Ectodermal cell (in vitro differentiated cells): ENCODE measurements at regions not wholly inside any gene's neighbourhood (a gene's known extent, or its start where the extent isn't known, plus 50 kb on each side); places are given as distances from the start of the nearest gene placed in this dataset.
"Not testable (repeated sequence)": the region's sequence is repeated elsewhere in the genome, so short reads cannot be mapped to it uniquely, and the experiment has no call there.

Source experiments
- H3K27ac ChIP-seq: 2 replicates; pipeline ENCODE4 v1.7.0; 2013; ENCODE audit warnings: mild to moderate bottlenecking, low read depth, low read length; ENCODE audit not compliant: insufficient read depth, poor library complexity, severe bottlenecking
- H3K27me3 ChIP-seq: 2 replicates; pipeline ENCODE4 v1.7.0; 2013; ENCODE audit warnings: mild to moderate bottlenecking, low read length; ENCODE audit not compliant: insufficient read depth, control insufficient read depth, poor library complexity, severe bottlenecking
- H3K36me3 ChIP-seq: one replicate; pipeline ENCODE4 v1.7.0; 2013; ENCODE audit warnings: low read length; ENCODE audit not compliant: control insufficient read depth, insufficient read depth
- H3K4me1 ChIP-seq: one replicate; pipeline ENCODE4 v1.7.0; 2013; ENCODE audit warnings: low read length; ENCODE audit not compliant: control insufficient read depth, insufficient read depth
- H3K4me3 ChIP-seq: 2 replicates; pipeline ENCODE4 v1.7.0; 2013; ENCODE audit warnings: low read depth, low read length, control low read depth; ENCODE audit not compliant: insufficient read depth
- H3K9me3 ChIP-seq: 2 replicates; pipeline ENCODE4 v1.7.0; 2013; ENCODE audit warnings: mild to moderate bottlenecking, low read length, moderate library complexity; ENCODE audit not compliant: control insufficient read depth
- WGBS, 2 experiments: methylation state at CpG; one replicate each; pipeline ENCODE4 v1.1.7; 2013; ENCODE audit warnings: missing lambda C conversion rate in 2 of 2; 5-methylcytosine and 5-hydroxymethylcytosine counted together

DNA sequence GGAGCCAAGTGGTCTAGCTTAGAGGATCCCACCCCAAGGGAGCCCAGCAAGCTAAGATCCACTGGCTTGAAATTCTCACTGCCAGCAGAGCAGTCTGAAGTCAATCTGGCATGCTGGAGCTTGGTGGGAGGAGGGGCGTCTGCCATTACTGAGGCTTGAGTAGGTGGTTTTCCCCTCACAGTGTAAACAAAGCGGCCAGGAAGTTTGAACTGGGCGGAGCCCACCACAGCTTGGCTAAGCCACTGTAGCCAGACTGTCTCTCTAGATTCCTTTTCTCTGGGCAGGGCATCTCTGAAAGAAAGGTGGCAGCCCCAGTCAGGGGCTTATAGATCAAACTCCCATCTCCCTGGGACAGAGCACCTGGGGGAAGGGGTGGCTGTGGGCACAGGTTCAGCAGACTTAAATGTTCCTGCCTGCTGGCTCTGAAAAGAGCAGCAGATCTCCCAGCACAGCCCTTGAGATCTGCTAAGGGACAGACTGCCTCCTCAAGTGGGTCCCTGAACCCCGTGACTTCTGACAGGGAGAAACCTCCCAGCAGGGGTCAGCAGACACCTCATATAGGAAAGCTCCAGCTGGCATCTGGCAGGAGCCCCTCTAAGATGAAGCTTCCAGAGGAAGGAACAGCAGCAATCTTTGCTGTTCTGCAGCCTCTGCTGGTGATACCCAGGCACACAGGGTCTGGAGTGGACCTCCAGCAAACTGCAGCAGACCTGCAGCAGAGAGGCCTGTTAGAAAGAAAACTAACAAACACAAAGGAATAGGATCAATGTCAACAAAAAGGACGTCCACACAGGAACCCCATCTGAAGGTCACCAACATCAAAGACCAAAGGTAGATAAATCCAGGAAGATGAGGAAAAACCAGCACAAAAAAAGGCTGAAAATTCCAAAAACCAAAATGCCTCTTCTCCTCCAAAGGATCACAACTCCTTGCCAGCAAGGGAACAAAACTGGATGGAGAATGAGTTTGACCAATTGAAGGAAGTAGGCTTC, 215.6 kb upstream of the TET2 start:
- WGBS, 2 experiments, result 72 to 74% methylated on average over 5 of the region's 5 CpGs
- not testable (repeated sequence) for H3K36me3 ChIP-seq, H3K4me1 ChIP-seq, H3K27me3 ChIP-seq, H3K9me3 ChIP-seq, H3K27ac ChIP-seq, H3K4me3 ChIP-seq

DNA sequence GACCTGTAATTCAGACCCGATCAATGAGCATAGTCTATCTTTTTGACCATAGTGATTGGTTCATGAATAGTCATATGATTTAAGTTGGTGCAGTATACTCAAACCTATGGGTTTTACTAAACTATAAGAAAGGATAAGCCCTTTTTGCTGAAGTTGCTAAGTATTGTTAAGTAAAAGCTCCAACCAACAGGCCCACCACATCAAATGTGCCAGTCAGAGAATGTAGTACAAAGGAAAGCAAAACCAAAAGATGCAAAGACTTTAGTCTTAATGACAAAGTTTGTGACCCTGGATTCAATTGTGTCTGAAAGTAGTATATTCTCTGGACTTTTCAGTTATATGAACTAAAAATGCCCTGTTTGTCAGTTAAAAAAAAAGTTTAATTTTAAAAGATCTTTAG, 208.1 kb upstream of the TET2 start:
- Histone ChIP-seq H3K36me3 (no peaks in the 10 kb centered on the region), H3K27me3 (no peaks in the 10 kb centered on the region), H3K9me3 (no peaks in the 10 kb centered on the region), H3K4me3 (no peak overlapping the region), H3K27ac (no peak overlapping the region), H3K4me1 (no peaks in the 10 kb centered on the region)
- WGBS, 2 experiments, result 91 to 100% methylated on average over 1 of the region's 1 CpG

DNA sequence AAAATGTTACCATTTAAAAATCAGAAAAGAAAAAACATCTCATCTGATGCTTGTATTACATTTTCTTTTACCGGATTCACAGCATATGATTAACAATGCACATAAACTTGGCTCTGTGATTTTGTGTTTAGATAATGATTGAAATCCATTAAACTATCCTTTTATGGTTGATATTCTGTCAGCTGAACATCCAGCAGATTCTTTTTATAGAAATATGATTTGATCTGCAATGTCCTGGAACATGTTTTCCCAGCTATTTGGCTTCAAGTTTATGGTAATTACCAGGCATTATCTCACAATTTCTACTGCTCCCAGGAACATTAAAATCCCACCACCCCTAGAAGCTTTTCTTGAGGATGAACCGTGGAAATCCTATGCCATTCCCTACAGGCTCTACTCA, 205.7 kb upstream of the TET2 start:
- no peak overlapping the region for H3K27ac ChIP-seq
- H3K9me3 ChIP-seq, result no peaks in the 10 kb centered on the region
- H3K27me3 ChIP-seq, result no peaks in the 10 kb centered on the region
- H3K4me1 ChIP-seq, result no peaks in the 10 kb centered on the region
- 92% methylated on average over 2 of the region's 2 CpGs; no CpG with 5 or more reads in 1 of the 2 experiments for WGBS, 2 experiments
- no peak overlapping the region for H3K4me3 ChIP-seq
- H3K36me3 ChIP-seq, result no peaks in the 10 kb centered on the region

DNA sequence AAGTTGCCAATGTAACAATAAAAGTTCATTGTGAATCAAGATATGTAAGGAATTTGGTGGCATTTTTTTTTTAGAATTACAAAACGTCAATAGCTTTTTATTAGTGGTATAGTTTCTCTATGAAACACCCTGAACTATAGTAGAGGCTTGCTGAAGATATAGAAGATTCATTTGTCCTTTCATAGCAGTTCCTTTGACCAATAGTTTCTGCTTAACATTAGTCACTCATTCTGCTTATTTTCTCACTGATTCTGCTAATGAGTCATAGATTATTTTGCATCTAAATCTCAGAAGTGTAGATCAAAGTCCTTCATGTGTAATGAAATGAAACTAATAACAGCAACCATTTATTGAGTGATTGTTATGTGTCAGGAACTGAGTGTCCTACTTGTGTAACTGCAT, 205.0 kb upstream of the TET2 start:
- H3K4me1 ChIP-seq, result no peaks in the 10 kb centered on the region
- no peak overlapping the region for H3K4me3 ChIP-seq
- H3K27ac ChIP-seq, result no peak overlapping the region
- WGBS, 2 experiments, result 76% methylated on average over 1 of the region's 1 CpG; no CpG with 5 or more reads in 1 of the 2 experiments
- H3K36me3 ChIP-seq, result no peaks in the 10 kb centered on the region
- H3K9me3 ChIP-seq, result no peaks in the 10 kb centered on the region
- H3K27me3 ChIP-seq, result no peaks in the 10 kb centered on the region

DNA sequence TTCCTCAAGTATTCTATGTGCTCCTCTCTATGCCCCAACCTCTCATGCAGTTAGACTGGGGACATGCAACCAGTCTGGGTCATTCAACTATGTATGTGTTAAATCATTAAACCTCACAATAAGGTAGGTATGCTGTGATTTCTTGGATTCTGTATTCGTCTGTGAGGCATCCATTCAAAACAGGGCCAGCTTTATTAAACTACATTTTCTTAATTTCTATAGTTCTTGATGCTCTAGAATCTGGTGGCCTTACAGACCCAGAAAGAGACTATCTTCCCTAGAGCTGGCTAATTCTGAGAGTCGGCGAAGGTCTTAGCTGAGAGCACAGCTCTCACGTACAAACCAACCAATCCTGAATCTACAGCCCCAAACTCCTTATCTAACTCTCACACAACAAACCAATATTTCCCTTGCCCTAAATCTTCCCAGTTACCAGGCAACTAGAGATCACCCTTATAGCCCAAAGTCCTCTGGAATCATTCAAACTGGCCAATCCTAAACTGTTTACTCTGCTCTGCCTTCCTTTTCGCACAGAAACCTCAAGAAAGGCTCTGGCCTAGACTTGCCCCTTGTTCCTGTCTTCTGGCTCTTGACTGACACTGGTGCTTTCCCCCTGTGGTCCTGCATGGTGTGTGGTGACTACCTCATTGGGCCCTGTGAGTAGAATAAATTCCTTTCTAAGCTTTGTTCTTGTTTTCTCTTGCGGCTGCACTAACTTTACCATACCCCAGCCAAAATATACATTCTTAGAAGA, 203.5 kb upstream of the TET2 start:
- no peaks in the 10 kb centered on the region for H3K27me3 ChIP-seq
- no peaks in the 10 kb centered on the region for H3K9me3 ChIP-seq
- 91 to 93% methylated on average over 5 to 6 of the region's 6 CpGs for WGBS, 2 experiments
- no peaks in the 10 kb centered on the region for H3K36me3 ChIP-seq
- H3K4me1 ChIP-seq, result no peaks in the 10 kb centered on the region
- no peak overlapping the region for H3K4me3 ChIP-seq
- no peak overlapping the region for H3K27ac ChIP-seq

DNA sequence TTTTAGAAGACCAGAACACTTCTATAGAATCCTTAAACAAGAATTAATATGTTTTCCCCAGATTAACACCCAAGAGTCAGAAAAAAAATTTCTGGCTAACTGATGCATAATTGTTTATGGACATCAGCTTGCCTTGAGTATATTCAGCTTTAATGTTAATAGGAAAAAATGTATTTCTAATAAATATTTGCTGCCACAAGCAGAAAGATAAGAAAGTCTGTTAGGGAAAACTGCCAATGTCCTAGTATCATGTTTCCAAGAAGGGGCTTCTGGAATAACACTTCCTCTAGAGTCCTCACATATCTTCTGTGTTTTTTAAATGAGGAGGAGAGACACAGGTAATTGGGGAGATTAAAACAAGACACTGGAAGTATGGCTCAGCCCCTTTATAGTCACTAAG, 202.1 kb upstream of the TET2 start:
- no peaks in the 10 kb centered on the region for H3K9me3 ChIP-seq
- no peaks in the 10 kb centered on the region for H3K4me1 ChIP-seq
- H3K36me3 ChIP-seq, result no peaks in the 10 kb centered on the region
- H3K27me3 ChIP-seq, result no peaks in the 10 kb centered on the region
- no peak overlapping the region for H3K4me3 ChIP-seq
- H3K27ac ChIP-seq, result no peak overlapping the region

DNA sequence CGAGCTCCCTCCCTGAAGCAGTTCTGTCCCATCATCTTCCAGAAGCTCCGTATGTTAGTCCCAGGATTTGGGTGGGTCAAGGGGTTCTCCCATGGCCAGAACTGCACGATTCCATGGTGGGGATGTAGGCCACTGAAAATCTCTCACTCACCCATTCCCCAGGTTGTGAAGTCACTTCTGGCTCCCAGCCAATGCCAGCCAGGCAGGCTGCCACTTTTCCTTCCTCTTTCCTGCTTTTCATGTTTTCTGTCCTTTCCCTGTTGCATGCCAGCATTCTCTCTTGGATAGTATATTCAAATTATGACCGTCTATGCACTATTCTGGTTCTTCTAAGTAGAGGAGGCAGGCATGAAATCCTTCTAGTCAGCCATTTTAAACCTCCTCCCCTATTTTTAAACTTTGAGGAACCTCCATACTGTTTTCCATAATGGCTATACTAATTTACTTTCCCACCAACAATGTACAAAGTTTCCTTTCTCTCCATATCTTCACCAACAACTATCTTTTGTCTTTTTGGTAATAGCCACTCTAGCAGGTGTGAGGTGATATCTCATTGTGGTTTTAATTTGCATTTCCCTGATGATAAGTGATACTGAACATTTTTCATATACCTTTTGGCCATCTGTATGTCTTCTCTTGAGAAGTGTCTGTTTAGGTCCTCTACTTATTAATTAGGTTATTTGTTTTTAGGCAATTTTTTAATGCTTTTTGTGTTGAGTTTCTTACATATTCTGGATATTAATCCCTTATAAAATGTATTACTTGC, 182.1 kb upstream of the TET2 start:
- H3K9me3 ChIP-seq, result no peaks in the 10 kb centered on the region
- no peak overlapping the region for H3K27ac ChIP-seq
- no peaks in the 10 kb centered on the region for H3K4me1 ChIP-seq
- no peaks in the 10 kb centered on the region for H3K27me3 ChIP-seq
- 84 to 92% methylated on average over 4 of the region's 4 CpGs for WGBS, 2 experiments
- no peaks in the 10 kb centered on the region for H3K36me3 ChIP-seq
- H3K4me3 ChIP-seq, result no peak overlapping the region

DNA sequence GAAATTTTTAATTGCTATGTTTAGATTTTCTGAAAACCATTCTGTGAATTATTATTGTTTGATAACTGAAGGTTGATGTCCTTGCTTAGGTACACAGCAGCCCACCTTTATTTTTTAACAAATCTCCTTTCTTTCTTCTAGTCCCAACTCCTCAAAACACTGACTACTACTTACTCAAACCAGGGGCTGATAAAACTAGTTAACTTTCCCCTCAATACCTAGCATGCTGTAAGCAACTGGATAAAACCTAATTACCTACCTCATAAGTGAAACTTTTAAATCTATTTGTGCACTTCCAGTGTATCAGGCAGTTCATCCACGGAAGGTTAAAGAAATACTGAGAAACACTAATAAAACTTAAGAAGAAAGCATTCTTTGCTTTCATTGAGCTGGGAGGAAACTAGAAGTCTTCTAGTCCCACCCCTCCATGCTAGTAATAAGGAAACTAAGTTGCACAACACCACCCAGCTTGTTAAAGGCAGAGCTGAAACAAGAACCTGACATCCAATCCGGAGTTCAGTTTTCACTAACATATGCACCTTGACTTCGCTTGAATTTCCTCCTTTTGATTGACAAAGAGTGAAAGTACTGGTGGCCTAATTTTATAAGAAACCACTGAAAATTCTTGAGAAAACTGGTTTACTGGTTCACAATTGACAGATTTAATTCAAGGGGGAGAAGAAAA, 180.2 kb upstream of the TET2 start:
- Histone ChIP-seq H3K36me3 (no peaks in the 10 kb centered on the region), H3K4me1 (no peaks in the 10 kb centered on the region), H3K27me3 (no peaks in the 10 kb centered on the region), H3K27ac (no peak overlapping the region), H3K4me3 (no peak overlapping the region), H3K9me3 (no peaks in the 10 kb centered on the region)
- 85 to 93% methylated on average over 3 of the region's 3 CpGs for WGBS, 2 experiments

DNA sequence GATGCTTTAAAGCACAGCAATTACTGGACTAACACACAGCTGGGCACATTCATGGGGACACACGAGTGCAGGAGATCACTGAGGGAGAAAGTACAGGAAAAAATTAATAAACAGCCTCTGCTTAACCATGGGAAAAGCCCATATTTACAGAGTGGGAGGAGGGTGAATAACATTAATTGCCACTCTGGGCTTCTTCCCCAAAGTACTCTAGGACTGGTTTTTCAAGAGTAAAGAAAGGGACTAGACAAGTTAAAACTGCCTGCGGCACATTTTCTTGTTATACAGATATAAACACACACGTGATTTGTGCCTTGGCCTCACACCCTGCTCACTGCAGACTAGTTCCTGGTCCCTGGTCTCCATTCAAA, 179.7 kb upstream of the TET2 start:
- no peaks in the 10 kb centered on the region for H3K36me3 ChIP-seq
- H3K27ac ChIP-seq, result no peak overlapping the region
- H3K4me1 ChIP-seq, result no peaks in the 10 kb centered on the region
- no peak overlapping the region for H3K4me3 ChIP-seq
- no peaks in the 10 kb centered on the region for H3K9me3 ChIP-seq
- no peaks in the 10 kb centered on the region for H3K27me3 ChIP-seq
- WGBS, 2 experiments, result 86 to 91% methylated on average over 3 of the region's 3 CpGs
